IgD-negative memory B cell (primary cell): ENCODE measurements at regions not wholly inside any gene's neighbourhood (a gene's known extent, or its start where the extent isn't known, plus 50 kb on each side); places are given as distances from the start of the nearest gene placed in this dataset.

Experiments used
- H3K27ac Mint-ChIP-seq, 3 donors: one replicate each; pipeline ENCODE4 v1.8.0; 2020 to 2022; ENCODE audit warnings: mild to moderate bottlenecking in 3 of 3, mixed read lengths in 3 of 3, moderate library complexity in 1 of 3
- H3K27me3 Mint-ChIP-seq: one replicate; pipeline ENCODE4 v1.8.0; 2021; ENCODE audit warnings: mixed read lengths
- H3K36me3 Mint-ChIP-seq: one replicate; pipeline ENCODE4 v1.8.0; 2020; ENCODE audit warnings: mild to moderate bottlenecking, mixed read lengths
- H3K4me1 Mint-ChIP-seq, 3 donors: one replicate each; pipeline ENCODE4 v1.8.0; 2020 to 2022; ENCODE audit warnings: mixed read lengths in 3 of 3, mild to moderate bottlenecking in 1 of 3
- H3K4me3 Mint-ChIP-seq, 4 donors: one replicate each; pipeline ENCODE4 v1.8.0; 2020 to 2022; ENCODE audit warnings: mild to moderate bottlenecking in 4 of 4, mixed read lengths in 4 of 4, moderate library complexity in 3 of 4
- H3K9me3 Mint-ChIP-seq, 3 donors: one replicate each; pipeline ENCODE4 v1.8.0; 2020 to 2021; ENCODE audit warnings: mixed read lengths in 3 of 3, mild to moderate bottlenecking in 1 of 3

- Mint-ChIP-seq H3K9me3 (peaks cover 0 to 3% (median 0%) of the 10 kb centered on the region in 3 donors), H3K27ac (no peak overlapping the region), H3K27me3 (no peaks in the 10 kb centered on the region), H3K4me1 (no peaks in the 10 kb centered on the region), H3K4me3 (no peak overlapping the region), H3K36me3 (no peaks in the 10 kb centered on the region)
Observed at GRCh38 chr21:38944402-38944801, 138.7 kb downstream of the ETS2 start.

GRCh38 chr21:38942748-38943211 is 137.1 kb downstream of the ETS2 start:
- H3K4me1 Mint-ChIP-seq: no peaks in the 10 kb centered on the region
- H3K27me3 Mint-ChIP-seq: no peaks in the 10 kb centered on the region
- H3K4me3 Mint-ChIP-seq: no peak overlapping the region
- no peaks in the 10 kb centered on the region for H3K36me3 Mint-ChIP-seq
- H3K9me3 Mint-ChIP-seq: no peaks in the 10 kb centered on the region
- no peak overlapping the region for H3K27ac Mint-ChIP-seq

GRCh38 chr21:38938769-38939168 is 133.0 kb downstream of the ETS2 start:
- no peak overlapping the region for H3K27ac Mint-ChIP-seq
- no peak overlapping the region for H3K4me3 Mint-ChIP-seq
- no peaks in the 10 kb centered on the region for H3K9me3 Mint-ChIP-seq
- no peaks in the 10 kb centered on the region for H3K36me3 Mint-ChIP-seq
- peaks cover 0 to 2% (median 0%) of the 10 kb centered on the region in 3 donors for H3K4me1 Mint-ChIP-seq
- no peaks in the 10 kb centered on the region for H3K27me3 Mint-ChIP-seq

- peaks cover 0 to 2% (median 0%) of the 10 kb centered on the region in 3 donors for H3K4me1 Mint-ChIP-seq
- no peak overlapping the region for H3K27ac Mint-ChIP-seq
- no peaks in the 10 kb centered on the region for H3K36me3 Mint-ChIP-seq
Observed at GRCh38 chr21:38938343-38938742, 132.6 kb downstream of the ETS2 start.

GRCh38 chr21:38937844-38938243 is 132.1 kb downstream of the ETS2 start:
- peaks cover 0 to 2% (median 0%) of the 10 kb centered on the region in 3 donors for H3K4me1 Mint-ChIP-seq
- H3K27me3 Mint-ChIP-seq: no peaks in the 10 kb centered on the region
- peaks cover 0 to under 1% (median 0%) of the 10 kb centered on the region in 3 donors for H3K9me3 Mint-ChIP-seq
- no peak overlapping the region for H3K4me3 Mint-ChIP-seq
- no peak overlapping the region for H3K27ac Mint-ChIP-seq
- no peaks in the 10 kb centered on the region for H3K36me3 Mint-ChIP-seq

More at GRCh38 chr21:38938343-38938742, 132.6 kb downstream of the ETS2 start:
- Mint-ChIP-seq H3K27me3 (no peaks in the 10 kb centered on the region), H3K9me3 (no peaks in the 10 kb centered on the region), H3K4me3 (no peak overlapping the region)

GRCh38 chr21:38937286-38937790 is 131.6 kb downstream of the ETS2 start:
- Mint-ChIP-seq H3K27me3 (no peaks in the 10 kb centered on the region), H3K27ac (no peak overlapping the region), H3K4me3 (no peak overlapping the region), H3K9me3 (peaks cover 0 to 2% (median 0%) of the 10 kb centered on the region in 3 donors), H3K36me3 (no peaks in the 10 kb centered on the region), H3K4me1 (peaks cover 0 to 2% (median 0%) of the 10 kb centered on the region in 3 donors)

GRCh38 chr21:38936240-38936639 is 130.5 kb downstream of the ETS2 start:
- Mint-ChIP-seq H3K4me1 (peaks cover 0 to 2% (median 0%) of the 10 kb centered on the region in 3 donors), H3K27me3 (no peaks in the 10 kb centered on the region), H3K4me3 (peak overlapping the region in 1 of 4 donors; percentile 4), H3K36me3 (no peaks in the 10 kb centered on the region), H3K27ac (no peak overlapping the region), H3K9me3 (peaks cover 0 to 2% (median 0%) of the 10 kb centered on the region in 3 donors)

- peaks cover 0 to 2% (median 0%) of the 10 kb centered on the region in 3 donors for H3K4me1 Mint-ChIP-seq
- no peaks in the 10 kb centered on the region for H3K27me3 Mint-ChIP-seq
- no peak overlapping the region for H3K4me3 Mint-ChIP-seq
- no peaks in the 10 kb centered on the region for H3K36me3 Mint-ChIP-seq
- no peak overlapping the region for H3K27ac Mint-ChIP-seq
- peaks cover 0 to 8% (median 8%) of the 10 kb centered on the region in 3 donors for H3K9me3 Mint-ChIP-seq
Observed at GRCh38 chr21:38933731-38934130, 128.0 kb downstream of the ETS2 start.

- Mint-ChIP-seq H3K36me3 (no peaks in the 10 kb centered on the region), H3K27me3 (no peaks in the 10 kb centered on the region), H3K27ac (no peak overlapping the region), H3K4me1 (peaks cover 0 to 2% (median 0%) of the 10 kb centered on the region in 3 donors), H3K9me3 (peaks cover 0 to 8% (median 8%) of the 10 kb centered on the region in 3 donors), H3K4me3 (peak overlapping the region in 1 of 4 donors; percentile 9)
Observed at GRCh38 chr21:38931291-38931690, 125.6 kb downstream of the ETS2 start.

- no peaks in the 10 kb centered on the region for H3K27me3 Mint-ChIP-seq
Observed at GRCh38 chr21:38930853-38931252, 125.1 kb downstream of the ETS2 start.

GRCh38 chr21:38930066-38930465 is 124.3 kb downstream of the ETS2 start:
- Mint-ChIP-seq H3K4me3 (no peak overlapping the region), H3K27ac (no peak overlapping the region), H3K27me3 (peaks cover under 1% of the 10 kb centered on the region), H3K9me3 (peaks cover 0 to 8% (median 8%) of the 10 kb centered on the region in 3 donors), H3K36me3 (no peaks in the 10 kb centered on the region), H3K4me1 (no peaks in the 10 kb centered on the region)

More at GRCh38 chr21:38930853-38931252, 125.1 kb downstream of the ETS2 start:
- peaks cover 0 to 8% (median 8%) of the 10 kb centered on the region in 3 donors for H3K9me3 Mint-ChIP-seq
- H3K27ac Mint-ChIP-seq: no peak overlapping the region
- no peaks in the 10 kb centered on the region for H3K4me1 Mint-ChIP-seq
- H3K4me3 Mint-ChIP-seq: no peak overlapping the region
- H3K36me3 Mint-ChIP-seq: no peaks in the 10 kb centered on the region

GRCh38 chr21:38929652-38930051 is 123.9 kb downstream of the ETS2 start:
- H3K9me3 Mint-ChIP-seq: peaks cover 0 to 8% (median 8%) of the 10 kb centered on the region in 3 donors

GRCh38 chr21:38929142-38929541 is 123.4 kb downstream of the ETS2 start:
- no peak overlapping the region for H3K4me3 Mint-ChIP-seq
- H3K27ac Mint-ChIP-seq: peak overlapping the region in 1 of 3 donors; percentile 73

More at GRCh38 chr21:38929652-38930051, 123.9 kb downstream of the ETS2 start:
- Mint-ChIP-seq H3K4me1 (no peaks in the 10 kb centered on the region), H3K27ac (peak overlapping the region in 1 of 3 donors; percentile 73), H3K4me3 (no peak overlapping the region), H3K36me3 (no peaks in the 10 kb centered on the region), H3K27me3 (peaks cover 4% of the 10 kb centered on the region)

GRCh38 chr21:38927776-38928175 is 122.0 kb downstream of the ETS2 start:
- Mint-ChIP-seq H3K9me3 (peaks cover 0 to 13% (median 7%) of the 10 kb centered on the region in 3 donors), H3K4me1 (no peaks in the 10 kb centered on the region), H3K27ac (no peak overlapping the region)

More at GRCh38 chr21:38929142-38929541, 123.4 kb downstream of the ETS2 start:
- Mint-ChIP-seq H3K27me3 (peaks cover 4% of the 10 kb centered on the region), H3K4me1 (no peaks in the 10 kb centered on the region), H3K9me3 (peaks cover 0 to 8% (median 8%) of the 10 kb centered on the region in 3 donors), H3K36me3 (no peaks in the 10 kb centered on the region)

GRCh38 chr21:38925923-38926322 is 120.2 kb downstream of the ETS2 start:
- Mint-ChIP-seq H3K4me1 (no peaks in the 10 kb centered on the region), H3K36me3 (no peaks in the 10 kb centered on the region), H3K27me3 (peaks cover 9% of the 10 kb centered on the region), H3K27ac (no peak overlapping the region), H3K4me3 (no peak overlapping the region), H3K9me3 (peaks cover 0 to 22% (median 9%) of the 10 kb centered on the region in 3 donors)

More at GRCh38 chr21:38927776-38928175, 122.0 kb downstream of the ETS2 start:
- Mint-ChIP-seq H3K36me3 (no peaks in the 10 kb centered on the region), H3K4me3 (no peak overlapping the region), H3K27me3 (peaks cover 8% of the 10 kb centered on the region)

- peaks cover 9% of the 10 kb centered on the region for H3K27me3 Mint-ChIP-seq
- peaks cover 0 to 22% (median 9%) of the 10 kb centered on the region in 3 donors for H3K9me3 Mint-ChIP-seq
- H3K27ac Mint-ChIP-seq: no peak overlapping the region
- no peaks in the 10 kb centered on the region for H3K36me3 Mint-ChIP-seq
- no peak overlapping the region for H3K4me3 Mint-ChIP-seq
- H3K4me1 Mint-ChIP-seq: no peaks in the 10 kb centered on the region
Observed at GRCh38 chr21:38925478-38925877, 119.7 kb downstream of the ETS2 start.
